K562 (cell line): ENCODE measurements at regions not wholly inside any gene's neighbourhood (a gene's known extent, or its start where the extent isn't known, plus 50 kb on each side); places are given as distances from the start of the nearest gene placed in this dataset.

ENCODE experiments used
- CTCF ChIP-seq, 3 experiments: IDR thresholded peaks in 2 of 3; conservative IDR thresholded peaks in 1 of 3; 2 replicates each; pipeline ENCODE4 v1.5.1; 2011 to 2012; ENCODE audit warnings: low read length in 3 of 3, mild to moderate bottlenecking in 3 of 3, control low read depth in 2 of 3, improper control_type of control experiment in 1 of 3, inconsistent platforms in 1 of 3, low read depth in 1 of 3, mixed read lengths in 1 of 3, moderate library complexity in 1 of 3; ENCODE audit not compliant: insufficient read depth in 2 of 3
- RREB1 ChIP-seq: fragments of 250-450 bp; sonication (Bioruptor Pico); IDR thresholded peaks from 2 replicates; pipeline ENCODE4 v1.4.0; 2020

GRCh38 chr13:63107179-63107943, 1691.7 kb upstream of the PCDH20 start:
- TF ChIP-seq CTCF (IDR thresholded peaks at IDR 0.05 in 2 of 3, conservative IDR thresholded peaks at IDR 0.05 in 1 of 3; ENCODE audit: insufficient read depth in 2 of 3, low read depth in 1 of 3, low read length in 3 of 3) (no peak), RREB1 (CRISPR knock-in tag) (no peak)
